Vagina (tissue), 2 donors: ENCODE measurements at regions not wholly inside any gene's neighbourhood (a gene's known extent, or its start where the extent isn't known, plus 50 kb on each side); places are given as distances from the start of the nearest gene placed in this dataset.

ENCODE experiments used
- DNase-seq, 2 donors: peaks; one replicate each; pipeline ENCODE4 v3.0.0-alpha.2; 2017; ENCODE audit errors: extremely low spot score in 2 of 2
- H3K27ac ChIP-seq: fragments of 200-600 bp; sonication (generic); one replicate; pipeline ENCODE4 v1.5.1; 2019
- H3K27me3 ChIP-seq: fragments of 200-600 bp; sonication (generic); one replicate; pipeline ENCODE4 v1.5.1; 2019
- H3K36me3 ChIP-seq, 2 donors: fragments of 200-600 bp; sonication (generic); one replicate each; pipeline ENCODE4 v1.5.1; 2017 to 2019
- H3K4me1 ChIP-seq: fragments of 200-600 bp; sonication (generic); one replicate; pipeline ENCODE4 v1.5.1; 2019
- H3K4me3 ChIP-seq, 2 donors: fragments of 200-600 bp; sonication (generic); 1 replicate in 1 of 2; 2 replicates in 1 of 2; pipeline ENCODE4 v1.5.1; 2016 to 2019
- H3K9me3 ChIP-seq: fragments of 200-600 bp; sonication (generic); one replicate; pipeline ENCODE4 v1.5.1; 2019
- CTCF ChIP-seq, 3 experiments: fragments of 450-650 bp in 2 of 3; fragments of 200-600 bp in 1 of 3; sonication (generic) in 1 of 3; IDR thresholded peaks; one replicate each; pipeline ENCODE4 v1.5.1; 2017 to 2019; ENCODE audit warnings: antibody characterized with exemption in 3 of 3, mild to moderate bottlenecking in 2 of 3, moderate library complexity in 2 of 3
- POLR2A ChIP-seq, 2 donors: fragments of 450-650 bp; IDR thresholded peaks; one replicate each; pipeline ENCODE4 v1.6.1; 2017; ENCODE audit warnings: antibody characterized with exemption in 2 of 2, mild to moderate bottlenecking in 2 of 2, moderate library complexity in 2 of 2
- POLR2AphosphoS5 ChIP-seq, 2 donors: sonication (generic); formaldehyde crosslinking; IDR thresholded peaks; one replicate each; pipeline ENCODE4 v1.9.0; 2017; ENCODE audit warnings: antibody characterized with exemption in 2 of 2, mild to moderate bottlenecking in 2 of 2, low read depth in 1 of 2; ENCODE audit not compliant: insufficient read depth in 1 of 2
- intact Hi-C: fragments of 100-400 bp; cut with DNase I; formaldehyde crosslinking; loops from one replicate; pipeline ENCODE4 v1.15.1; 2023

GRCh38 chr12:3348055-3348454 is 142.9 kb upstream of the PRMT8 start:
- no peaks in the 10 kb centered on the region for H3K27me3 ChIP-seq
- intact Hi-C loops = no loop called here
- no peaks in the 10 kb centered on the region for H3K4me1 ChIP-seq
- no peaks in the 10 kb centered on the region for H3K9me3 ChIP-seq
- no peak overlapping the region for H3K4me3 ChIP-seq
- H3K27ac ChIP-seq = no peak overlapping the region
- H3K36me3 ChIP-seq = no peaks in the 10 kb centered on the region
- no peak for DNase-seq
- TF ChIP-seq CTCF (IDR thresholded peaks at IDR 0.05) = no peak
- TF ChIP-seq POLR2AphosphoS5 (IDR thresholded peaks at IDR 0.05; ENCODE audit: insufficient read depth in 1 of 2, low read depth in 1 of 2) = no peak
- TF ChIP-seq POLR2A (IDR thresholded peaks at IDR 0.05) = no peak

GRCh38 chr12:3350432-3350831 is 140.6 kb upstream of the PRMT8 start:
- no peak overlapping the region for H3K27ac ChIP-seq
- no peak for TF ChIP-seq POLR2AphosphoS5 (IDR thresholded peaks at IDR 0.05; ENCODE audit: insufficient read depth in 1 of 2, low read depth in 1 of 2)
- TF ChIP-seq POLR2A (IDR thresholded peaks at IDR 0.05) = no peak
- no peak for TF ChIP-seq CTCF (IDR thresholded peaks at IDR 0.05)
- H3K4me1 ChIP-seq = no peaks in the 10 kb centered on the region
- H3K27me3 ChIP-seq = no peaks in the 10 kb centered on the region
- intact Hi-C loops = no loop called here
- H3K36me3 ChIP-seq = no peaks in the 10 kb centered on the region
- DNase-seq = no peak
- H3K9me3 ChIP-seq = no peaks in the 10 kb centered on the region
- H3K4me3 ChIP-seq = no peak overlapping the region

GRCh38 chr12:3351731-3352130 is 139.3 kb upstream of the PRMT8 start:
- no peaks in the 10 kb centered on the region for H3K9me3 ChIP-seq
- H3K4me3 ChIP-seq = no peak overlapping the region
- no peaks in the 10 kb centered on the region for H3K4me1 ChIP-seq
- no peaks in the 10 kb centered on the region for H3K27me3 ChIP-seq
- TF ChIP-seq POLR2A (IDR thresholded peaks at IDR 0.05) (no peak), POLR2AphosphoS5 (IDR thresholded peaks at IDR 0.05; ENCODE audit: insufficient read depth in 1 of 2, low read depth in 1 of 2) (no peak), CTCF (IDR thresholded peaks at IDR 0.05) (no peak)
- no peaks in the 10 kb centered on the region for H3K36me3 ChIP-seq
- intact Hi-C loops = no loop called here
- H3K27ac ChIP-seq = no peak overlapping the region
- DNase-seq = no peak

- Histone ChIP-seq H3K27ac (no peak overlapping the region), H3K27me3 (no peaks in the 10 kb centered on the region), H3K9me3 (no peaks in the 10 kb centered on the region), H3K4me3 (no peak overlapping the region), H3K4me1 (no peaks in the 10 kb centered on the region), H3K36me3 (no peaks in the 10 kb centered on the region)
- DNase-seq = no peak
- TF ChIP-seq POLR2A (IDR thresholded peaks at IDR 0.05) (no peak), POLR2AphosphoS5 (IDR thresholded peaks at IDR 0.05; ENCODE audit: insufficient read depth in 1 of 2, low read depth in 1 of 2) (no peak), CTCF (IDR thresholded peaks at IDR 0.05) (no peak)
- intact Hi-C loops = no loop called here
These were observed 138.8 kb upstream of the PRMT8 start for GRCh38 chr12:3352230-3352629.

GRCh38 chr12:3353621-3354020 is 137.4 kb upstream of the PRMT8 start:
- H3K4me1 ChIP-seq = no peaks in the 10 kb centered on the region
- no peaks in the 10 kb centered on the region for H3K9me3 ChIP-seq
- no peaks in the 10 kb centered on the region for H3K36me3 ChIP-seq
- H3K4me3 ChIP-seq = no peak overlapping the region
- no peaks in the 10 kb centered on the region for H3K27me3 ChIP-seq
- TF ChIP-seq POLR2A (IDR thresholded peaks at IDR 0.05) = no peak
- no peak for TF ChIP-seq POLR2AphosphoS5 (IDR thresholded peaks at IDR 0.05; ENCODE audit: insufficient read depth in 1 of 2, low read depth in 1 of 2)
- no peak for TF ChIP-seq CTCF (IDR thresholded peaks at IDR 0.05)
- H3K27ac ChIP-seq = no peak overlapping the region
- DNase-seq = no peak
- intact Hi-C loops = no loop called here
